Eye (tissue), 1 donor: ENCODE measurements at regions not wholly inside any gene's neighbourhood (a gene's known extent, or its start where the extent isn't known, plus 50 kb on each side); places are given as distances from the start of the nearest gene placed in this dataset.

Experiments
- DNase-seq: peaks from one replicate; pipeline ENCODE4 v3.0.0-alpha.2; 2015

- no peak for DNase-seq
These were observed 93.8 kb upstream of the PLPPR4 start for GRCh38 chr1:99170516-99170915.

DNA sequence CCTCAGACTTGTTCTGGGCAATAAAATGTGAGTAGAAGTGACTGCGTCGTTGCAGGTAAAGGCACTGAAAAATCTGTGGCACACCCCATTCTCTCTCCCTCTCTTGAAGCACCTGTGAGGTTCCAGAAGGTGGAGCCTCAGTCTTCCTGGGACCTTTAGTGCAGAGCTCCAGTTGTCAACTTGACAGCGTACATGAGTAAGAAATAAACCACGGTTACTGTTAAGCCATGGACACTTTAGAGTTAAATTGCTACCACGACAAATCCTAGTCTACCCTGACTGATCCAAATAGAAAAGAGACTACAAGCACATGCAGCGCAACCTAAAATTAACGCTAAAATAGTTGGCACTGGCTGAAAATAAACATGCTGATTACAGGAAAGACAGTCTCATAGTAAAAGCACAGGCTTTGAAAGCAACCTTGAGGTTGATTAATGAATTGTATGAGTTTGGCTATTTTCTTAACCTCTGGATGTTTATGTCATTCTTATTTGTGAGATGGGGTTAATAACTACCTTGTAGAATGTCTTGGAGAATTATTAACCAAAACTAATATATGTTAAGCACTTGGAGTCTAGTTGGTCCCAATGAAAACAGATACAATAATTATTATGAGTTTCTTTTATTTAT is 93.0 kb upstream of the PLPPR4 start:
- no peak for DNase-seq

DNA sequence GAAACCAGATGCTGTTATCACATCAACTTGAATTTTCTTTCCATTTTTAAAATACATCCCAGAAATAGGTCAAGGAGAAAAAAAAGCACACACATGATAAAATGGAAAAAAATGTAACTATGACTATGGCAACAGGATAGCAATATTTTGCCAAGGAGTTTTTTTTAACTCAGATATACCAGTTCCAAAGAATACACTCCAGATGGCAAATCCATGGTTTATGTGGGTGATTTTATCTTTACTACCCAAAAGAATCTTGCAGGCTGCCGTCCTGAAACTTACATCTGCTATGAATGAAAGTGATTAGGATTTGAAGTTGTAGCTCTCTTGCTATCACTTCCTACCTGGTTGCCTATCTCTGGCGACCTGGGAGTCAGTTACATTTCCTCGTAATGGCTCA is 91.0 kb upstream of the PLPPR4 start:
- DNase-seq = no peak

DNA sequence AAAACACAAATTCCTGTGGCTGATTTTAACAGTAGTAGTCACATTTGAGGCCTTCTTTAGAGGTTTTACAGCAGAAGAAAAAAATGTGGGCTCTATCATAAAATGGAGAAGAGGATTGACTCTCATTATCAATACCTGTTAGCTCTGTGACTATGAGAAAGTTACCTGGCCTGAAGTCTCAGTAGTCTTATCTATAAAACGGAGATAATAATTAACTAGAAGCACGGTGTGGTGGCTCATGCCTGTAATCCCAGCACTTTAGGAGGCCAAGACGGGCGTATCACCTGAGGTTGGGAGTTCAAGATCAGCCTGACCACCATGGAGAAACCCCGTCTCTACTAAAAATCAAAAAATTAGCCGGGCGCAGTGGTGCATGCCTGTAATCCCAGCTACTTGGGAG is 90.4 kb upstream of the PLPPR4 start:
- no peak for DNase-seq

DNA sequence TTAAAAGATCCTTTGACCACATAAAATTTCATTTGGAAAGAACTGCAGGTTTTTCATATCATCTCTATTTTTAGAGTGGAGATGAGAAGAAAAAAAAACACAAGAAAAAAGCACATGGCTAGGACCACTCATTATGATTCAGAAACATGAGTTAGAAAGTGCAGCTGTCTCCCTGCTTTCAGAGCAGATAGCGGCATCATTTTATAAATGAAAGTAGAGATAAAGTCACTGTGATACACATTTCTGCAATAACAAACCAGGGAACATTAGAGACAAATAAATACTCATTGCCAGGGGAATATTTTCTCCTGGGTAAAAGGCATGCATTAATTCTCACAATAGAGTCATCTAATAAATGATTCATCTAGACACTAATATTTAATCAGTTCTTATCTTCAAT is 87.5 kb upstream of the PLPPR4 start:
- DNase-seq = peak; percentile 22

- DNase-seq = no peak
These were observed 86.8 kb upstream of the PLPPR4 start for GRCh38 chr1:99177465-99177864.

DNA sequence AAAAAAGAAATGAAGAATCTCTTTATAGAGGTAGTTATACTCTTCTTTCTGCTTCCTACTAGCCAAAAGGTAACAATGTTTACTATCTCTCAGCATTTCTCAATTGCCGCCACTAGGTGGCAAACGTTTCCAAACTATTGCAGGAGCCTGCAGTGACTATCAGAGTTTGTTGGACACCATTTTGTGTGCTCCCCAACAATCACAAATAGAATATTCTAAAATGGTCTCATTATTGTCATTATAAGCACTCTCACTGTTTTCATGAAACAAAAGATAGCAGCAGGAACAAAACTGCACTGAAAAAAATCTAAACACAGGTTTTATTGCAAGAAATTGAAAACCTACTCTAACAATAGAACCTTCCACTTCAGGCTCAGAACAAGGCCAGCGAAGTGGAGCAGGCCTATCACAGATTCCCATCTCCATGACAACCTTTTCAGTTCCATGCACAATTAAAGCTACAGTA is 83.9 kb upstream of the PLPPR4 start:
- DNase-seq = peak; percentile 94

GRCh38 chr1:99180915-99181314 is 83.4 kb upstream of the PLPPR4 start:
- DNase-seq = peak; percentile 47

DNA sequence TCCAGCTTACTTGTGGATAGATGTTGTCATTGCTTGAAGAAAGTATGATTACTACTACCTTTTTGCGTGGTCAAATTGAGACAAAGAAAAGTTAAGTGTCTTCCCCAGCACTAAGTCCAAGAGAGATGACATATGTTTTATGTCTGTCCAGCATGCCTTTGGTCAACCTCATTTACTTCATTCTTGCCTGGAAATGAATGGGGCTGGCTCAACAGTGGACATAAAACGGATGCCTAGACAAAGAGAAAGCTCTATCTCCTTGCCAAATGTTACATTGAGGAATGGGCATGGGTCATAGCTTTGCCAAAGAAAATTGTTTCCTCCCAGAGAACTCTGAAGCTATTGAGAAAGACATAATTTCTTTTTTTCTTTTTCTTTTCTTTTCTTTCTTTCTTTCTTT is 82.4 kb upstream of the PLPPR4 start:
- no peak for DNase-seq

GRCh38 chr1:99185196-99185595 is 79.1 kb upstream of the PLPPR4 start:
- no peak for DNase-seq

DNA sequence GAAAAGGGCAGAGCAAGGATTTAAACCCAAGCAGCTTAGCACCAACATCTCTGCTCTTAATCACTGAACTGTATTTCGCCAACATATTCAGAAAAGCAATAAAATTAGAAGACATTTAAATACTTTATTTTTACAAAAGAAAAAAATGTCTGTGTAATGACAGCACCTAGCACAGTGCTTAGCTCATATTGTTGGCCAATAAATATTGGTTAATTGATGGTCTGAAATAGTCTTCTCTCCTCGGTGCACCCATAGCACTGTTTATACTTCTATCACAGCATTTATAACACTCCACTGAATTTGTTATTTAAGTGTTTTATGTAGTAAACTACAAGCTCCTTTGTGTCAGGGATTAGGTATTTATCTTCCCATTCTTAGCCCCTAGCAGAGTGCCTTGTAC is 70.9 kb upstream of the PLPPR4 start:
- no peak for DNase-seq

- no peak for DNase-seq
These were observed 65.9 kb upstream of the PLPPR4 start for GRCh38 chr1:99198393-99198792.

DNA sequence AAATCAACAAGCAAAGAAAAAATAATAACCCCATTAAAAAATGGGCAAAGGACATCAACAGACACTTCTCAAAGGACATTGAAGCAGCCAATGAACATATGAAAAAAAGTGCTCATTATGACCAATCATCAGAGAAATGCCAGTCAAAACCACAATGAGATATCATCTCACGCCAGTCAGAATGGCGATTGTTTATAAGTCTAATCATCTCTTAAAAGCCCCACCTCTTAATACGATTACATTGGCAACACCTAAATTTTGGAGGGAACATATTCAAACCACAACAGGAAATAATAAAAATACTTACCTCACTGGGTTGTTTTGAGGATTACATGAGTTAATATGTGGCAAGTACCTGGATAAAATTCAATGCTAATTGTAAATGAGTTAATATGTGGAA is 57.1 kb upstream of the PLPPR4 start:
- no peak for DNase-seq
